Prostate gland (tissue), 2 donors: ENCODE measurements at regions not wholly inside any gene's neighbourhood (a gene's known extent, or its start where the extent isn't known, plus 50 kb on each side); places are given as distances from the start of the nearest gene placed in this dataset.

Source experiments
- DNase-seq: peaks from one replicate; pipeline ENCODE4 v3.0.0-alpha.2; 2019; ENCODE audit warnings: low spot score
- H3K27ac ChIP-seq, 2 donors: fragments of 200-600 bp; sonication (generic); 2 replicates each; pipeline ENCODE4 v1.5.1; 2017 to 2019
- H3K27me3 ChIP-seq: fragments of 200-600 bp; sonication (generic); replicated peaks from 2 replicates; pipeline ENCODE4 v1.5.1; 2019; ENCODE audit not compliant: insufficient read depth
- H3K36me3 ChIP-seq, 2 donors: fragments of 200-600 bp; sonication (generic); 1 replicate in 1 of 2; 2 replicates in 1 of 2; pipeline versions ENCODE4 v1.5.1 to v1.8.1; 2017 to 2019
- H3K4me1 ChIP-seq: fragments of 200-600 bp; sonication (generic); replicated peaks from 2 replicates; pipeline ENCODE4 v1.5.1; 2019
- H3K4me3 ChIP-seq, 2 donors: fragments of 200-600 bp; sonication (generic); 2 replicates each; pipeline ENCODE4 v1.5.1; 2017 to 2019
- H3K9me3 ChIP-seq: fragments of 200-600 bp; sonication (generic); 2 replicates; pipeline ENCODE4 v1.5.1; 2017
- POLR2A ChIP-seq: fragments of 450-650 bp; IDR thresholded peaks from one replicate; pipeline ENCODE4 v1.6.1; 2016; ENCODE audit warnings: antibody characterized with exemption, mild to moderate bottlenecking
- POLR2AphosphoS5 ChIP-seq: sonication (generic); formaldehyde crosslinking; IDR thresholded peaks from one replicate; pipeline ENCODE4 v1.6.1; 2017; ENCODE audit warnings: antibody characterized with exemption
- WGBS: methylation state at CpG from one replicate; pipeline ENCODE4 v1.1.5; 2018; 5-methylcytosine and 5-hydroxymethylcytosine counted together
- intact Hi-C: fragments of 100-400 bp; cut with DNase I; formaldehyde crosslinking; loops from one replicate; pipeline ENCODE4 v1.14.2; 2022
- TF ChIP-seq, protein P1 (sequence below), 4 experiments: fragments of 200-600 bp in 2 of 4; fragments of 450-650 bp in 2 of 4; sonication (generic) in 2 of 4; IDR thresholded peaks; 1 replicate in 3 of 4; 2 replicates in 1 of 4; pipeline ENCODE4 v1.5.1; 2016 to 2019; ENCODE audit warnings: antibody characterized with exemption in 4 of 4, mild to moderate bottlenecking in 2 of 4, moderate library complexity in 2 of 4

DNA sequence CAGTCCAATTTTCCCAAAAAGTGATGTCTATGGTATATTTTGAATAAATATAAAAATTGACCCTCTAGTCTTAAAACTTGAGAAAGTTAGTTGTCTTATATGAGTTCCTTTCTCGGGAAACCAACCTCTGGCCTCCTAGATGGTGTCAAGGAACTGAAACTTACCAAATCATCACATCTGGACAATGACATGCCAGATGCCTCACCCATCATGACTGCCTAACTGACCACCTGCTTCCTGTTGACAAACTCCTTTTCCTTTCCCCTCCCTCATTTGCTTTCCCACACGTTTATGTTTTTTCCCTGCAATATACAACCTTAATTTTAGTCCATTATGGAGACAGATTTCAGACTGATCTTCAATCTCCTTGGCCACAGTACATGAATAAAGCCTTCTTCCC lies 731.0 kb downstream of the EPHA7 start:
- 66% methylated on average over 2 of the region's 2 CpGs for WGBS
- no peak for DNase-seq

GRCh38 chr6:92687278-92687677 lies 732.1 kb downstream of the EPHA7 start:
- Histone ChIP-seq H3K9me3 (no peaks in the 10 kb centered on the region), H3K4me3 (no peak overlapping the region), H3K27me3 (no peaks in the 10 kb centered on the region), H3K4me1 (no peaks in the 10 kb centered on the region), H3K36me3 (no peaks in the 10 kb centered on the region), H3K27ac (no peak overlapping the region)
- DNase-seq: no peak
- 88% methylated on average over 2 of the region's 2 CpGs for WGBS
- intact Hi-C loops: no loop called here
- TF ChIP-seq POLR2A: no peak

More for the DNA sequence above, 731.0 kb downstream of the EPHA7 start:
- no peak overlapping the region for H3K27ac ChIP-seq
- no peaks in the 10 kb centered on the region for H3K9me3 ChIP-seq
- no peaks in the 10 kb centered on the region for H3K27me3 ChIP-seq
- intact Hi-C loops: no loop called here
- H3K36me3 ChIP-seq: no peaks in the 10 kb centered on the region
- no peak for TF ChIP-seq POLR2A
- TF ChIP-seq, protein P1, sequence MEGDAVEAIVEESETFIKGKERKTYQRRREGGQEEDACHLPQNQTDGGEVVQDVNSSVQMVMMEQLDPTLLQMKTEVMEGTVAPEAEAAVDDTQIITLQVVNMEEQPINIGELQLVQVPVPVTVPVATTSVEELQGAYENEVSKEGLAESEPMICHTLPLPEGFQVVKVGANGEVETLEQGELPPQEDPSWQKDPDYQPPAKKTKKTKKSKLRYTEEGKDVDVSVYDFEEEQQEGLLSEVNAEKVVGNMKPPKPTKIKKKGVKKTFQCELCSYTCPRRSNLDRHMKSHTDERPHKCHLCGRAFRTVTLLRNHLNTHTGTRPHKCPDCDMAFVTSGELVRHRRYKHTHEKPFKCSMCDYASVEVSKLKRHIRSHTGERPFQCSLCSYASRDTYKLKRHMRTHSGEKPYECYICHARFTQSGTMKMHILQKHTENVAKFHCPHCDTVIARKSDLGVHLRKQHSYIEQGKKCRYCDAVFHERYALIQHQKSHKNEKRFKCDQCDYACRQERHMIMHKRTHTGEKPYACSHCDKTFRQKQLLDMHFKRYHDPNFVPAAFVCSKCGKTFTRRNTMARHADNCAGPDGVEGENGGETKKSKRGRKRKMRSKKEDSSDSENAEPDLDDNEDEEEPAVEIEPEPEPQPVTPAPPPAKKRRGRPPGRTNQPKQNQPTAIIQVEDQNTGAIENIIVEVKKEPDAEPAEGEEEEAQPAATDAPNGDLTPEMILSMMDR (IDR thresholded peaks at IDR 0.05): no peak
- TF ChIP-seq POLR2AphosphoS5: no peak
- no peaks in the 10 kb centered on the region for H3K4me1 ChIP-seq
- no peak overlapping the region for H3K4me3 ChIP-seq

DNA sequence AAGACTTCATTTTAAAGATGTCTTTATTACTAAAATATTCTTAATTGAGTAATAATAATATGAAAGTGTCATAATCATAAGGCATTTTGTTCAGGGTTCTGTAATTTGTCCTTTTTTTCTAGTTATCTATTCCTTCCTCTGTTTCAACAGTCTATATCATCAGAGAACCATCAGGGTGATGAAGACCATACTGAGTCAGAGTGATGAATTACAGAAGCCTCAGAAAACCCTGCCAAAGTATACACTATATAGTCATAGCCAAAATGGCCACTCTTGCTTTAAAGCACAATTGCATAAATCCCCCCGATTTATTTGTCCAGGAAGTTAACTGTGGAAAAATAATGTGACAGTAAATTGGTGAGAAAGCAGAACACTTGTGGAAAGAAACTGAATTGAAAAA lies 735.0 kb downstream of the EPHA7 start:
- no peak for DNase-seq
- Histone ChIP-seq H3K9me3 (no peaks in the 10 kb centered on the region), H3K36me3 (no peaks in the 10 kb centered on the region), H3K4me1 (no peaks in the 10 kb centered on the region), H3K27ac (no peak overlapping the region), H3K4me3 (no peak overlapping the region), H3K27me3 (no peaks in the 10 kb centered on the region)
- TF ChIP-seq, protein P1 (IDR thresholded peaks at IDR 0.05): no peak
- no peak for TF ChIP-seq POLR2A
- no peak for TF ChIP-seq POLR2AphosphoS5
- WGBS: 88% methylated on average over 1 of the region's 1 CpG
- intact Hi-C loops: no loop called here

DNA sequence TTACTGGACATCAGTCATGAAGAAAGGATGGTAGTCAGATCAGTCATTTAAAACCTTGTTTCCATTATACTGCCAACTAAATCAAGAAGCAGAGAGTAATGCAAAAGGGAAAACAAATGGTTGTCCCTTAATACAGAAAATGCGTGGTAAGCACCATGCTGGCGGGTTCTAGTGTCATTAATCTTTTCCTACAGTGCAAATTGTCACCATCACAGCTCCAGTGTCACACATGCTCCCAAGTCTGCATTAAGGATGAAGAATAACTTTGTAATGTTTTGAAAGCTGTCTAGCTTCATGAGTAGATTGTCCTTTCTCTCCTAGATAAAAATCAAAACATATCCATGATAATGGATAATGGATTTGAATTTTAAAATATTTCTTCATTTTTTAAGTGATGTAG lies 735.6 kb downstream of the EPHA7 start:
- intact Hi-C loops: no loop called here
- no peak for DNase-seq
- no peak for TF ChIP-seq POLR2AphosphoS5
- TF ChIP-seq, protein P1 (IDR thresholded peaks at IDR 0.05): no peak
- no peak for TF ChIP-seq POLR2A
- 88% methylated on average over 2 of the region's 2 CpGs for WGBS
- H3K4me3 ChIP-seq: no peak overlapping the region
- no peaks in the 10 kb centered on the region for H3K4me1 ChIP-seq
- H3K9me3 ChIP-seq: no peaks in the 10 kb centered on the region
- H3K27me3 ChIP-seq: no peaks in the 10 kb centered on the region
- H3K27ac ChIP-seq: no peak overlapping the region
- H3K36me3 ChIP-seq: no peaks in the 10 kb centered on the region

DNA sequence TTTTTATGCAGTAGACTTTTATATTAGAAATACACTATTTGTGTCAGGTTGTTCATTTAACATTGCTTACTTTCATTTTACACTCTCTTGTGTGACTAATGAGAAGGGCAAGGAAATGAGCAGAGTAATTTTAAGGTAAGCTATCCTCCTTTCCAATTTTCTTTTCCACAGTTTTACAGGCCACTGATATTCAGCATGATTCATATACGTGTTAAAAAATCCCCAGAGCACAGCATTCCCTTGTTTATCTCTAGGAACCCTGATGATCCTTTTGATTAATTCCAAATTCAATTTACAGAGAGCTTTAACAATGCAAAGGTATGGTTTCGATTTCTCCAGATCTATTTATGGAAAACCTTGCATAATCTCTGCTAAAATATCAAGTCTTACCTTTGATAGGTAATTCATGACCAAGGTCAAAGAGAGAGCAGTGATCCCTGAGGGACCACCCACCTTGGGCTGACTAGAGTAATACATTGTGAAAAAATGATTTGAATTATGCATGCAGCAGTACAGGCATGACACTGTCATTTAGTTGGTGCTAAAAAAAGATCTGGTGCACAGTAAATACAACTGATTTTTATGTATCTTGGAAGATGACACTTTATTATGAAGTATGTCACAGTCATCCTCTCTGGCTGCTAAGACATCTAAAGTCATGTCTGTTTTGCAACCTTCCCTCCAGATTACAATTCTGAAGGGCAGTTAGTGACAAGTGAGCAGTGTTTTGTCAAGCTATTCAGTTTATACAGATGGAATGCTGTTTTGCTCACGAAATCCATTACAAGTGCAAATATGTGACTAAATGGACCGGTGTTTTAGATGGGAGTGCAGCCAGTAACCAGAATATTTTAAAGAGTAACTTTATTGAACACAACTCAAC lies 736.6 kb downstream of the EPHA7 start:
- no peak for DNase-seq
- no peak overlapping the region for H3K27ac ChIP-seq
- no peaks in the 10 kb centered on the region for H3K27me3 ChIP-seq
- intact Hi-C loops: no loop called here
- TF ChIP-seq POLR2AphosphoS5 (no peak), POLR2A (no peak)
- TF ChIP-seq, protein P1 (IDR thresholded peaks at IDR 0.05): no peak
- no peak overlapping the region for H3K4me3 ChIP-seq
- H3K36me3 ChIP-seq: no peaks in the 10 kb centered on the region
- no peaks in the 10 kb centered on the region for H3K4me1 ChIP-seq
- 42% methylated on average over 4 of the region's 4 CpGs for WGBS
- no peaks in the 10 kb centered on the region for H3K9me3 ChIP-seq
